HG03039 (cell line): ENCODE measurements at regions not wholly inside any gene's neighbourhood (a gene's known extent, or its start where the extent isn't known, plus 50 kb on each side); places are given as distances from the start of the nearest gene placed in this dataset.

ENCODE experiments used
- ATAC-seq: cut with Tn5 transposase; IDR thresholded peaks from one replicate; pipeline ENCODE4 v1.9.1; 2021; ENCODE audit warnings: mild to moderate bottlenecking, moderate library complexity; ENCODE audit not compliant: unreplicated experiment

GRCh38 chr12:125267114-125267513, 201.9 kb downstream of the AACS start:
- ATAC-seq, result no peak

- ATAC-seq, result no peak
Measured at GRCh38 chr12:125269276-125269675, 204.0 kb downstream of the AACS start.

DNA sequence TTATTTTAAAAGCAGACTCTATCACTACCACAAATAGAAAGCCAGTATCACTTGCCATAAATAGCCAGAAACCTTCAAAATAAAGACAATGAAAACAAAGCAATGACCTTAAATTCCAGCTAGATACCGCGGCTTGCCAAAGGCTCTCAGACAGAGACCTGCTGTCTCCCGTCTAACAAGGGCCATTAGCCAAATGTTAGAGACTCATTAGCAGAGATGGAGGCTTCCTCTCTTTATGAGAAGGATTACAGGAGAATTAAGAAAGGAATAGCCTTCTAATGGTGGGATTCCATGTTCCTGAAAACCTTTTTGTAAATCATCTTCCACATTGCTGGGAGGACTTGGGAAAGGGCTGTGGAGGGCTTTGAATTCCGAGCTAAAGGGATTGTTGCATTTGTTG, 206.7 kb downstream of the AACS start:
- no peak for ATAC-seq

DNA sequence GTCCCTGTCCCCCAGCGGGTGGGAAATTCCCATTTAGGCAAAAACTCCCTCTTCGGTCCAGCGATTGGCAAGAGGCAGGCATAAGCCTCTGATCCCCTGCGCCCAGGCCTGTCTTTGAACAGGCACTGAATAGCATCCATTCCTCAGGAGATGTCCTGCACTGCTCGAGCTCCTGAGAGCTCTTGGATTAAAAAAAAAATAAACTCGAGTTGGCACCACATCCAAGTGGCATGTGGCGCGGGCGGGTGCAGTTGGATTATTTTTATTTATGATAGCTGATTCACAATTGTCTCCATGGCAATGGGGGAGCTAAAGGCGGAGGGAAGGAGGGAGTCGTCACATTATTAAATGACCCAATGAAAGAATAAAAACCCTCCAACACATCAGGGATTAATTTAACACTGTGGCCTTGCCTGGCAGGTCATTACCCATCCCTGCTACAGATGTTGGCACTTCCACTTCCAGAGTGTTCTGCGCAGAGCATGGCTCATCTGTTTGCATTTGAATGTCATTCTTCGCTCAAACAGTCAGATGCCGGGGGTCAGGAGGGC, 207.2 kb downstream of the AACS start:
- no peak for ATAC-seq

GRCh38 chr12:125276567-125276966, 211.3 kb downstream of the AACS start:
- no peak for ATAC-seq

DNA sequence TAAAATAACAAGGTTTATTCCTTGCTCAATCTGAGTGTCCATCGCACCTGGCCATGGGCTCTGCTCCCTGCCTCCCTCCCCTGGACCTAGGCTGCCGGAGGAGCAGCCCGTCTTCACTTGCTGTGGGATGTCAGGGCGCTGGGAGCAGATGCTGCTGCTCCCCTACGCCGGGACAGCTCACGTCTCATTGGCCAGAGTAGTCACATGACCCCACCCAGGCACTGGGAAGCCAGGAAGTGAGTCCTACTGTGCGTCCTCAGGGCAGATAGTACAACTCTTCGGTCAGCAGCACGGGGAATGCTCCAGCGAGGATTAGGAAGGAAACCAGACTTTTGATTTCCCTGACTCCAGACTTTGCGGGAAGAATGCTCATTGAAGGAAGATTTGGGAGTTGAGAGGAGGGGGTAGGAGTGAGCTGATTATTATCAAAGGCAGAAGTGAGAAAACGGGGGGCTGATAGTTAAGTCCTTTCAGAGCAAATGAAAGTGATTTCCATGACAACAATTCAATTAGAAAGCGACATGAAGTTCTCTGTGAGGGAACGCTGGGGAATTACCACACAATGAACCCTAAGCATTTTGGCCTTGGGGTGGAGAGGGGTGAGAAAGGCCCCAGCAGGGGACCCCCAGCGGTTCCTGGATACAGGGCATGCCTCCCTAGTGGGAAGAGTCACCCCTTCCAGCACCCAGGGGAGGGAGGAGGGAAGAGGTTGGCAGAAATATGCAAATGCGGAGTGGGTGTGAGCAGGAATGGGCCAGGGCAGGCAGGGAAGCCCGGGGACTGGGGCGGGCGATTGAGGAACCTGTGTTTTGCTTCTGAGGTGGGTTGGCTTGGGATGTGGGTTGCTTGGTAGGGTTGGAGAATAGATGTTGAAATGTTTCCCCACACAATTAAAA, 215.5 kb downstream of the AACS start:
- ATAC-seq, result no peak

- ATAC-seq, result no peak
Measured at GRCh38 chr12:125282921-125283320, 217.7 kb downstream of the AACS start.

GRCh38 chr12:125283521-125283920, 218.3 kb downstream of the AACS start:
- ATAC-seq, result no peak

DNA sequence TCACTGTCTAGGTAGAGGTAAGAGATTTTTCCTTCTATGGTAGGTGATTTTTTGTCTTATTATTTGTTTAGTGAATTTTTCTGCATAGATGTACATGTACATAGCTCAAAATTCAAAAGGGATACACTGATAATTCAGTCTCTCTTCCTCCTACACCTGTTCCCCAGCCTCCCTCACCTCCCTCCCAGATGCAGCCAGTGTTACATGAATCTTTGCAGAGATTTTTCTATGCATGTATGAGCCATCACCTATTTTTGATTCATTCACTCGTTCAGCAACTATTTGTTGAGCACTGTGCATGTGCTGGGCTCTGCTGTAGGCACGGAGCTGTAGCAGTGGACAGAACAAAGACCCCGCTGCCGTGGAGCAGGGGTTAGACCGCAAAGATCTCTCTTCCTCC, 218.9 kb downstream of the AACS start:
- ATAC-seq, result no peak

- ATAC-seq, result no peak
Measured at GRCh38 chr12:125284945-125285685, 219.9 kb downstream of the AACS start.

- no peak for ATAC-seq
Measured at GRCh38 chr12:125286005-125286727, 220.9 kb downstream of the AACS start.

- ATAC-seq, result peak; percentile 51
Measured at GRCh38 chr12:125287155-125287847, 222.1 kb downstream of the AACS start.

GRCh38 chr12:125288931-125289928, 224.0 kb downstream of the AACS start:
- no peak for ATAC-seq

GRCh38 chr12:125289970-125290369, 224.7 kb downstream of the AACS start:
- ATAC-seq, result no peak

GRCh38 chr12:125292700-125293099, 227.5 kb downstream of the AACS start:
- no peak for ATAC-seq

DNA sequence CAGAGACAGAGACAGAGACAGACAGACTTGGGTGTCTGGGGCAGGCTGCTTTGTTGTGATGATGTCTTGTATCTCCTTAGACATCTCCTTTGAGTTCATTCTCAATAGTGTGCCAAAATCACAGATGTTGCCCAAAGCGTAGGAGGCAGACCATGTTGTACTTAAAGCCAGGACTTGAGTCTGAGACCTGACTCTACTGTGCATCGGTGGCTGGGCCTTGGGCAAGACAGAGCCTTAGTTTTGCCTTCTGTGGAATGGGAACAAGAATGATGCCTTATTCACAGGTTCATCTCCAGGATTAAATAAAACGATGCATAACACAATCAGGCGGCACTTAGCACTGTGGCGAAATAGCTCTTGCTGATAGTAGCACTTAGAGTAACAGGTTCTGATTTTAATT, 230.3 kb downstream of the AACS start:
- no peak for ATAC-seq

DNA sequence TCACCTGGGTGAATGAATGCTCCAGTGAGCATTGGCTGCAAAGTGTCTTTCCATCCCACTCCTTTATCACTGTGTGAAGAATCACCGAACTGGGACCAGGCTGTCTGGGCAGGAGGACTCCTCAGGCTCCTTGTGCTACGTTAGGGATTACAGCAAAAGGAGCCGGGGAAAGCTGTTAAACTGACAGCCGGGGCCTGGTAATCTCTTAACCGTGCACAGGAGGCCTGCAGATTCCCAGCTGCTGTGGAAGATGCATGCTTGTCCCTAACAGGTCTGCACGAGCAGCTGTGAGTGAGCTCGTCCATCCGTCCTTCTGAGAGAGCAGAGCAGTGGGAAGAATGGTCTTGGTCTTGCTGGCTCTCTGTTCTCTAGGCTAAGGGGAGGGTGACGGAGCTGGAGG, 231.5 kb downstream of the AACS start:
- no peak for ATAC-seq

GRCh38 chr12:125299840-125300239, 234.6 kb downstream of the AACS start:
- ATAC-seq, result no peak

DNA sequence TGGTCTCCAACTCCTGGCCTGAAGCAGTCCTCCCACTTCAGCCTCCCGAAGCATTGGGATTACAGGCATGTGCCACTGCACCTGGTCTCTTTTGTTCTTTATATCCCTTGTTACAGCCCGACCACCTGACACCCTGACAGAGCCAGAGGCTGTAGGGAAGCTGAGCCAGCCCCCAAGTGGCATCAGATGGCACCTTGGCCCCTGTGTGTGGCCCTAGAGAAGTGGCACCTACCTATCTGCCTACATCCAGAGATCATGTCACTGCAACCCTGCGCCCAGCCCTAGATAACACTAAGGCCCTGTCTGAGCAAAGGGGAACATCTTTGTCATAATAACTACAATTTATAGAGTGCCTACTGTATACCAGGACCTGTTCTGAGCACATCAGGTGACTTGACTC, 235.0 kb downstream of the AACS start:
- ATAC-seq, result no peak
